Hepatic stellate cell (primary cell): ENCODE measurements at regions not wholly inside any gene's neighbourhood (a gene's known extent, or its start where the extent isn't known, plus 50 kb on each side); places are given as distances from the start of the nearest gene placed in this dataset.
A peak's percentile ranks its signal among the peaks of the same experiment; 100 is the strongest.

Source experiments
- DNase-seq: peaks from one replicate; pipeline ENCODE4 v3.0.0; 2011; ENCODE audit warnings: low spot score

GRCh38 chr3:83514130-83514914, 1444.5 kb upstream of the CADM2 start:
- DNase-seq = no peak

- no peak for DNase-seq
These were observed 1443.7 kb upstream of the CADM2 start for GRCh38 chr3:83515123-83515522.

- DNase-seq = peak; percentile 1
These were observed 1435.2 kb upstream of the CADM2 start for GRCh38 chr3:83523470-83524073.

GRCh38 chr3:83524901-83525300, 1433.9 kb upstream of the CADM2 start:
- DNase-seq = no peak

- no peak for DNase-seq
These were observed 1399.7 kb upstream of the CADM2 start for GRCh38 chr3:83559082-83559481.

GRCh38 chr3:83567935-83568334, 1390.9 kb upstream of the CADM2 start:
- DNase-seq = no peak

GRCh38 chr3:83581546-83581945, 1377.2 kb upstream of the CADM2 start:
- no peak for DNase-seq

GRCh38 chr3:83601704-83602103, 1357.1 kb upstream of the CADM2 start:
- DNase-seq = no peak

- DNase-seq = no peak
These were observed 1336.3 kb upstream of the CADM2 start for GRCh38 chr3:83622526-83622925.

- DNase-seq = no peak
These were observed 1333.5 kb upstream of the CADM2 start for GRCh38 chr3:83625261-83625660.

- no peak for DNase-seq
These were observed 1330.3 kb upstream of the CADM2 start for GRCh38 chr3:83628471-83628870.

- DNase-seq = no peak
These were observed 1326.3 kb upstream of the CADM2 start for GRCh38 chr3:83632526-83632925.

GRCh38 chr3:83633758-83634157, 1325.0 kb upstream of the CADM2 start:
- DNase-seq = no peak

GRCh38 chr3:83649692-83650091, 1309.1 kb upstream of the CADM2 start:
- no peak for DNase-seq

GRCh38 chr3:83655083-83655482, 1303.7 kb upstream of the CADM2 start:
- no peak for DNase-seq

- DNase-seq = no peak
These were observed 1296.3 kb upstream of the CADM2 start for GRCh38 chr3:83662381-83662960.

- DNase-seq = no peak
These were observed 1288.4 kb upstream of the CADM2 start for GRCh38 chr3:83670416-83670815.

- no peak for DNase-seq
These were observed 1274.7 kb upstream of the CADM2 start for GRCh38 chr3:83683937-83684598.

- no peak for DNase-seq
These were observed 1252.1 kb upstream of the CADM2 start for GRCh38 chr3:83706669-83707068.

GRCh38 chr3:83715307-83715706, 1243.5 kb upstream of the CADM2 start:
- no peak for DNase-seq

GRCh38 chr3:83729576-83729975, 1229.2 kb upstream of the CADM2 start:
- no peak for DNase-seq

GRCh38 chr3:83734656-83735055, 1224.1 kb upstream of the CADM2 start:
- DNase-seq = no peak

- no peak for DNase-seq
These were observed 1220.6 kb upstream of the CADM2 start for GRCh38 chr3:83738202-83738601.
